GM18511 (cell line): ENCODE measurements at regions not wholly inside any gene's neighbourhood (a gene's known extent, or its start where the extent isn't known, plus 50 kb on each side); places are given as distances from the start of the nearest gene placed in this dataset.
"Not testable (repeated sequence)": the region's sequence is repeated elsewhere in the genome, so short reads cannot be mapped to it uniquely, and the experiment has no call there.

Source experiments
- ATAC-seq: cut with Tn5 transposase; IDR thresholded peaks from one replicate; pipeline ENCODE4 v1.9.1; 2021; ENCODE audit warnings: mild to moderate bottlenecking, moderate library complexity; ENCODE audit not compliant: unreplicated experiment

DNA sequence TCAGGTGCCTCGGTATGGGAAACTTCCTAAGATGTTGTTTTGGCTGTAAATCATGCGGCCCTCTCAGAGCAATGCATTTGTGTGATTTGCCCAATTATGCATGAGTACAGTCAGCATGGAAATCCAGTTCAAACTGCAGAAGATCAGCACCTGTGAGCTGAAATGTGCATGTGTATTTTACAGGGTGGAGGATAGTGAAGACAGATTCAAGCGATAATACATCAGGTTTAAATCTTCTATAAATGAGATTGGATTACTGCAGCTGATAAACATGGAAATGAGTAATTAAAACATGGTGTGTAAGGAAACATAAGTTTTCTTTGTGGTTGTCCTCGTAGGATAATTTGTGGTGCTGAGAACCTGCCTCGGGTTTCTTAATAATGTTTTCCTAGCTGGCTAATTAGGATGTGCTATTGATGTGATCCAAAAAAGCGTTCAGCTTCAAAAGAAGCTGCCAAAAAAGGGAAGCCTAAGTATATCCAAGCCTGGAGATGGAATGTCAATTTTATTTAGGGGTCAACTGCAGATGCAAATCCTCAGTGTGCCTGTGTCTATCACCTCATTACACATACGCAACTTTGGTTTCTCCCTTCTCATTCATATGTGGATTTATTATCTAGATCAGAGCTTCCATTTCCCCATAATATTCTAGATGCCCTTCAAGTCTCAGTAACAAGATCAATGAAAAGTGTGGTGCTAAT is 117.1 kb upstream of the CCDC28A start:
- ATAC-seq: no peak

DNA sequence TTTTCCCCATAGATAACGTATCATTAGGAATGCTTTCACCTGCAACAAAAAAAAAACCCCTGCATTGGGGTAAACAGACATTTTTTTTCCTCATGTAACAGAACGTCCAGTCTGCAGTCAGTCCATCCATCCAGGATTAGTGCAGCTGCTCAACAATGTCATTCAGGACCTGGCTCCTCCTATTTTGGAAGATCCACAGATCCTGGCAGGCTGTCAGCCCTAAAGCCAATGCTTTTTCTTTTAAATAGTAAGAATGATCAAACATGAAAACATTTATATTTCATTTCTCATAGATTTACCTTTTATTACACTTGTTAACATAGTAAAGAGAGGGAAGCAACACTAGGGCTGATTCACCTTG is 116.5 kb upstream of the CCDC28A start:
- no peak for ATAC-seq

DNA sequence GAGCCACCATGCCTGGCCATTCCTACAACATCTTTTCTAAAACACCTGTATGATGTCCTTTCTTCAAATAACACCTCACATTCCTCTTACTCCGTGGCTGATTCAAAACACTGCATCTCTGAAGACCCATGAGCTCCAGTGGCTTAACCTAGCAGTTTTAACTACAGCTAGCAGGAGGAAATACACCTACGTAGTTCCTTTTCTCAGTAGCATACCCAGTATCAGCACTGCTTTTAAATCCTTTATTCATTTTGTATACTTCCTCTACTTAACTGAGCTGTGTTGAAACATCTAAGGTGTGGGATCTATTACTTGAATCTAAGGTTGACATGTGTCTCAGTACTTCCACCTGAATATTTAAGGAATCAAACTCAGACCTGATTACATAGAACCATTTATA is 113.6 kb upstream of the CCDC28A start:
- no peak for ATAC-seq

DNA sequence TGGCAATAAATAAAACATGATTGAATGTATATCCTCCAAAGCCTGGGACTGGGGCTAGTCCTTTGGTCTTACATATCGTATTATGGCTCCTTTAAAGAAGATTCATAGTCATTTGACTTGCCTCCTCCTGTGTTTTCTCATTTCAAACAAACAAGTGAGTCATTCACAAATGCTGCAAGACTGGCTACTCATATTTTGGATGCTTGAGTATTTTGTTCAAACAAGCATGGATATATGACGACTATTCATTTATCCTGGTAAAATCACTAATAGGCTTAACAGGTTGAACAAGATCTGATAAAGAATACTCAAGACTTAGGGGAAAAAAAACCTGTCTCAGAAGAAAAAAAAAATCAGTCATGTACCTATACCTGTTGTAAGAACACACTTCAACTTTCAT is 111.1 kb upstream of the CCDC28A start:
- no peak for ATAC-seq

DNA sequence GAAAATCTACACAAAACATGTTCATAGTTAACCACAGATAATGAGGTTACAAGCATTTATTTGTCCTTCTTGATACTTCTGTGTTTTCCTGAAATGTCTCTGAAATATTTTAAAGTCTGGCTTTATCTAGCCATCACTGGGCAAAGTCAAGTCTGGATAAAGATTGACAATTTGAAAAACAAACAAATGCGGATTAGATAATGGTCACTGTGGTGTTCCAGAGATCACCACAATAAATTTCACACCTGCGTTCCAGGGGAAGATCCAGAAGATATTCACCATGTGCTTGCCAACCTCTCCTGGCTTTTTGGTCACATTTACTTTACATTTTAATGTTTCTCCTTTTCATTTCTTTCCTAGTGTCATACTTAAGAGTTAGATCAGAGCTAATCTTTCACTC is 109.7 kb upstream of the CCDC28A start:
- ATAC-seq: no peak

DNA sequence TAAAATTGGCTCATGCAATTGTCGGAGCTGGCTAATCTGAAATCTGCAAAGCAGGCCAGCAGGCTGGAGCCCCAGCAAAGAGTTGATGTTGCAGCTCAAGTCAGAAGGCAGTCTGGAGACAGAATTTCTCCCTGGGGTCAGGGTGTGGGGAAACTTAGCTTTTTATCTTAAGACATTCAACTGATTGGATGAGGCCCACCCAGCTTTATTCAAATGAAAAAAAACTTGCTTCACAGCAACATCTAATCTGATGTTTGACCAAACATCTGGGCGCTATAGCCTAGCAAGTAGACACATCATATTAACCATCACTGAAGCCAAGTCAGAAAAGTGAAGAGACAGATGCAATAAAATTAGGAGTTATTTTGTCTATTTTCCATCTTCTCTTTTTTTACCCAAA is 108.8 kb upstream of the CCDC28A start:
- ATAC-seq: no peak

DNA sequence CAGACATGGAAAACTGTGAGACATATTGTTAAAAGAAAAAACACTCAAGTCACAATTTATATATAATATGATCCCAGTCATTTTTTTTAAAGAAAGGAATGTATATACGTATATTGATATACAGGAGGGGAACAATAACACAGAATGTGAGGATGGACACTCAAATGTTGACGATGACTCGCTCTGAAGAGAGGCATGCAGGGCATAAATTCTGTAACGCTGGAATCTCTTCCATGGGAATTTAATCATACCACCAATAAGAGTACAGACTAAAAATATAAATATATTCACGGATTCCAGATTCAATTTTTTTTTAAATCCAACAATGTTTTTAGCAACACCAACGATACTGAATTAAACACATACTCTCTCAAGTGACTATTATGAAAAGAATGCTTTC is 106.9 kb upstream of the CCDC28A start:
- no peak for ATAC-seq

DNA sequence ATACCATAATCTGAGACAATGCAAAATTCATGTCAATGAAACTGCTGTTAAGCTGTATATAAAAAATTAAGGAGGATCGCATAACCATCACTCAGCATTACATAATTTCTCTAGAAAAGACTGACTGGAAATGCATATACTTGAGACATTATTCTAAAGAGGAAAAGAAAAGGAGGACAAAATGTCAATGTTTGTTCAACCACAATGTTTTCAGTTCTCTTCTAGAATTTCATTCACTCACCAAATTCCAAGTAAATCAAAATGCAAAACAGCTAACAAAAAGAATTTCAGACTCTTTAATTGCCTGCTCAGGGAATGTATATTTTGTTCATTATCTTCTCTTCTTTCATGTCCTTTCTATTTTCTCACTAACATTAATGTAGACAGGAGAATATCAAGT is 106.2 kb upstream of the CCDC28A start:
- no peak for ATAC-seq

DNA sequence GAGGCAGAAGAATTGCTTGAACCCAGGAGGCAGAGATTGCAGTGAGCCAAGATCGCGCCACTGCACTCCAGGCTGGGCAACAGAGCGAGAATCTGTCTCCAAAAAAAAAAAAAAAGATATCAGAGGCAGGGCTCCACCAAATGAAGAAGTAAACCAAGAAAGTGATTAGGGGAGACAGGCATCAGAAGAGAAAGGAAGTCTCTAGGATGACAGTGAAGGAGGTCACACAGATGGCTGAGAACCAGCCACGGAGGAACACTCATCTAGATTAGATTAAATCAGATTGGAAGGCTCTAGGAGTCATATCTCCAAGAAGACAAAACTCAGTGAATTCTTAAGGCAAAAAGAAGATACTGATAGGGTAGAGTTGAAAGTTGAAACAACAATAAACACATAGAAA is 102.2 kb upstream of the CCDC28A start:
- no peak for ATAC-seq

DNA sequence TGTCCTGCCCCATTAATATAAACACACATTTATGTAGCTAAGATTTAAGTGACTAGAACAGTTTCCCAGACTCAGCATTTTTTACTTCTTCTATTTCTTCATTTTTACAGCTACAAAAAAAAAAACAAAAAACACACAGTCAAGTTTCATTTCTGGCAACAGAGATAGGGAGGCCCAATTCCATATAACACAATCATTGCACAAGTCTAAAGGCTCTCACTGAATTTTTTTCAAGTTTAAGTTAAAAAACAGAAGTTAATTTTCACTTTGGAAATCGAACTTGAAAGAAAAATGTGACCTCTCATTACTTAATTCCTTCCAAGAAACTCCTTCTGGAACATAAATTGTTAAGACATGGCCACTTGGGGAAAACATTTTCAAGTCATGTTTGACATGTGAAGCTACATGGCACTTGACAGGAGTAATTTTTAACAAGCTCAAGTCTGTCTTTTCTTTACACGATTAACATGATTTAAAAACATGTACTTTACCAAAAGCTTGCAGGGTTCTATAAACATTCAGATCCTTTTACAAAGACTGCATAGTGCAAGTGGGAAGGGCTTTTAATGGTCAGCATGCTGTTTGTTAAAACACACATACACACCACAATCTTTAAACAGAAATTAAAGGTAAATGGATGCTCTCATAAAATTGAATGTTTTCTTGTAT is 100.1 kb upstream of the CCDC28A start:
- no peak for ATAC-seq

DNA sequence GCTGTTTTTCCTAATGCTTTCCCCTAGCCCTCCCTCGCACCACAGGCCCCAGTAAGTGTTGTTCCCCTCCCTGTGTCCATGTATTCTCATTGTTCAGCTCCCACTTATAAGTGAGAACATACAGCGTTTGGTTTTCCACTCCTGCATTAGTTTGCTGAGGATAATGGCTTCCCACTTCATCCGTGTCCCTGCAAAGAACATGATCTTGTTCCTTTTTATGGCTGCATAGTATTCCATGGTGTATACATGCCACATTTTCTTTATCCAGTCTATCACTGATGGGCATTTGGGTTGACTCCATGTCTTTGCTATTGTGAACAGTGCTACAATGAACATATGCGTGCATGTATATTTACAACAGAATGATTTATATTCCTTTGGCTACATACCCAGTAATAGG is 99.1 kb upstream of the CCDC28A start:
- ATAC-seq: not testable (repeated sequence)

DNA sequence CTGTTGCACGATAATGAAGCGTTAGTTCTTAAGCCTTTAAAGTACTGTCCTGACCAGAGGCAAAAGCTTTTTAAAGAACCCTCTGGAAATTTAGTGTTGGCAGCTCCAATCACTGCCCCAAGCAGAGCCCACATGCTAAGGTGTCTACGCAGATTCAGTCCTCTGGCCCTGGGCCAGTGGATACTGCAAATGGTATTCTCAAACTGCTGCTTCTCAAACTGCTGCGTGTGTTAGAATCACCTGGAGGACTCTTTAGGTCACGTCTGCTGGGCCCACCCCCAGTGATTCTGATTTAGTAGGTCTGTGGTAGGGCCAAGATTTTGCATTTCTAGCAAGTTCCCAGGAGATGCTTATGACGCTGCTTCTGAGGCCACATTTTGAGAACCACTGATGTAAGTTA is 96.0 kb upstream of the CCDC28A start:
- ATAC-seq: no peak

DNA sequence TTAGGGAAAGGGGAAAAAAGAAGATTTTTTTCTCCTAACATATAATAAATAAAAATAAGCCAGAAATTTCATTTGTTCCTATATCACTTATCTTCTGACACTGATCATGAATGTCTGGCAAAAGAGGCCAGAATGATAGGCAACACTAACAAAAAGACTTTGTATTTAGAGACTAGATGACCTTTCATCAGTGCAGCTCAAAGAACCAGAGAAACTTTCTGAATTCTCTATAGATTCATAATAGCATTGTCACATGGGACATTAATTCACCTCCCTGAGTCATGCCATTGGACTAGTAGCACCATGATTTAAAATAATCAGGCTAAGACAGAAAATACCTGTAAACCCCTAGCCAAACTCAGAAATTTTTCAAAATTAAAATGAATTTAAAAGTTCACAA is 95.4 kb upstream of the CCDC28A start:
- ATAC-seq: no peak

DNA sequence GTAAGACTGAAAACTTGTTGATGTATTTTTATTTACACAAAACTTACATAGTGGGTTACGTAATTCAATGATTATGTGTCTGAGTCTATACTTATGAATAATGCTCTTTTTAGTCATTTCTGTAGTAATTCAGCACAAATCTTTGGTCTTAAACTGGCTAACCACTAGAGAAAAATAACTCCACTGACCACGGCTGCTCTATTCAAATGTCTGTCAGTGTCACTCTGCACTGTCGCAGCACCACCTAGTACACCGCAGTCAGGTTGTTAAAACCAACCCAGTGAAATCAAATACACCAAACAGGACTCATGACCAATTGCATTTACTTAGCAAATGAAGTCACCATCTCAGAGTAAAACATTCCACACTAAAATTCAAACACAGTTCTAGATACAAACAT is 93.5 kb upstream of the CCDC28A start:
- no peak for ATAC-seq

DNA sequence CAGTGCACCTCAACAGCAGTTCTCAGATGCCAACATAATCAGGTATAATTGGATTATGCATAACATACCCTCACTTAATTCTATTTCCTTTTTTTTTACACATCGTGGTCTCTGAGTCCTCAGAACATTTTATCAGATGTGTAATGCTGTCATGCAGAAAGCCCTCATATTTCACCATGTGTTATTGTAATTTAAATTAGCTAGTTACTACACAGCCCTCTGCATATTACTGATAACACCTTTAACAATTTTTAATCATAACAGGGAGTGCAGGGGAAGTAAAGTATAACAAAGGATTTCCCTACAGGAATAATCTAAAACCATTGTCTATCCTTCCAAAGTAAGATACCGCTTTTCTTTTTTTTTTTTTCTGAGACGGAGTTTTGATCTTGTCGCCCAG is 91.9 kb upstream of the CCDC28A start:
- ATAC-seq: no peak

DNA sequence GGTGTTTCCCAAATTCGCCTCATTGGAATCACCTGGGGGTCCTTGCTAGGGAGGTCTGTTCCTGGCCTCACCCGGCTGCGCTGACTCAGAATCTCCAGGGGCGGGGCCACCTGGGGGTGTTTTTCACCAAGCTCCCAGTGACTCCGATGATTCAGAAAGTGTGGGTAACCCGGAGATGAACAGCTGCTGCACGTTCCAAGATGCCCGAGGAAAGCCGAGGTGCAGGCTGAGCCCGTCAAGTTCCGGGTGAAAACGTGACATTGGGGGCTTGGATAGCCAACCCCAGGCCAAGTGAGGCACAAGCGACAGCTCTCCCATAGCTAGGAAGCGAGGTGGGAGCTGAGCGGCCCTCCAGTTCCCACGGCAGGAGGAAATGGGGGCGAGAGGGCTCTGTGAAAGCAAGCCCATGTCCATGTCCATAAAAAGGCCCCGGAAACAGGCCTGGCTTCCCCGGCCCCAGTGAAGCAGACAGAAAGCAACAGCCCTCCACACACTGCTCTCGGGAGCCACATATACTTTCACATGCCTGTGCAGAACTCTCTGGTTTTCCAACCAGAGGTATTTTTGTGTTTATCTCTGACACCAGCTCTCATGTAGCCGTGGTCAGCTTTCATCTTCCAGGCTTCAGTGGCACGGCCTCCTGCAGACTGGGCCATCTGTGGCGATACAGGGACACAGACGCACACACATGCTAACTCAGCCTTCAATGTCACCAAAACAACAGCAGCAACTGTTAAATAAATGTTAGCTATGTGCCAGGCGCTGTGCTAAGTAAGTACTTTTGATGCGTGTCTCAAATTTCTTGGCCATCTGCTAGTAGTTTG is 90.7 kb upstream of the CCDC28A start:
- no peak for ATAC-seq

DNA sequence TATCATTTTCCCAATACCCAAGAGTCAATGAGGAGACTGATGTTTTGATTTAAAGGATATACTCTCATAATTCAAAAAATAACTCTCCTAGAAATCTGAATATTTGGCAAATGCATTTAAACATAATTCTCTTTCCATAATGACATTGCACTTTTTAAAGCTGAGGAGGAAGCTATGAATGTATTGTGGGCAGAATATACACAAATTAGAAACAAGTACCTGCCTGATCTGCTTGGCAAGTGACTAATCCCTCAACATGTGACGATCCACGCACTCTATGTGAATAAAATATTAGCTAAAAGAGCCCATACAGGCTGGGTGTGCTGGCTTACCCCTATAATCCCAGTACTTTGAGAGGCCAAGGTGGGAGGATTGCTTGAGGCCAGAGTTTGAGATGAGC is 88.3 kb upstream of the CCDC28A start:
- ATAC-seq: no peak

DNA sequence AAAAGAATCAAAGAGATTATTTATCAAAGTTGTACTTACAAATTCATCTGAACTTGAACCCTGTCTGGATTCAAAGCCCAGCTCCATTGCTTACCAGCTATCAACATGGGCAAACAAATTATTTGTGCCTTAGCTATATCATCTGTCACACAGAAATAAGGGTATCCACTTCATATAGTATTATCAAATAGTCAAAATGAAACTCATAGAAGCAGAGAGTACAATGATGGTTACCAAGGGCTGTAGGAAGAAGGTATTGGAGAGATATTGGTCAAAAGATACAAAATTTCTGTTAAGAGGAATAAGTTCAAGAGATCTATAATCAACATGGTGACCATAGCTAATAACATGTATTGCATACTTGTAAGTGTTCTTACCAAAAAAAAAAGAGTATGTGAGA is 87.8 kb upstream of the CCDC28A start:
- ATAC-seq: no peak

DNA sequence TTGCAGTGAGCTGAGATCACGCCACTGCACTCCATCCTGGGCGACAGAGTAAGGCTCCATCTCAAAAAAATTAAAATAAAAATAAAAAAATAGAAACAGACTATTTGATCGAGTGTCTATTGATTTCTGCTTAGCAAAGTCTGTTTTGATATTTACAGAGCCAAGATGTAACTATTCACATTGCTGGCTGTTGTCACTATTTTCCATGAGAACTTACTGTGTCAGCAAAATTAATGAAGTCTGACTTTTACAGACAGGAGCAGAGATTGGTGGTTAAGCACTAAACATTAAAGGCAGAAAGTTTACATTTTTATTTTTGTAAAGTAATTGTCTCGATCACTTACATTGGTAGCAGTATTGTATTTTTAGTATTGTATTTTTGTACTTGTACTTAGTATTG is 85.0 kb upstream of the CCDC28A start:
- ATAC-seq: no peak

DNA sequence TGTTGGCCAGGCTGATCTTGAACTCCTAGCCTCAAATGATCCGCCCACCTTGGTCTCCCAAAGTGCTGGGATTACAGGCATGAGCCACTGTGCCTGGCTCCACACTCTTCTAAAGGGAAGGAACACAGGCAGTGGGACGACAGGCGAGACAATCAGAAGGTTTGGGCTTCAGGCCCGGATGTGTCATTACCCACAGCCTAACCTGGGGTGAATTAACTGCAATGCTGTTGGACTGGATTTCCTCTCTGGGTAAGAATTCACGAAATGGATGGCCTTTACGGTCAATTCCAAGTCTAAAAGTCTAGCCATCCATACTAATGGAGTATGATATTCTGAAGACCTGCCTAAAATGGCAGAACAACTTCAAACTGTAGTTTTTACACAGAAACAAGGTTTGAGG is 83.7 kb upstream of the CCDC28A start:
- no peak for ATAC-seq

DNA sequence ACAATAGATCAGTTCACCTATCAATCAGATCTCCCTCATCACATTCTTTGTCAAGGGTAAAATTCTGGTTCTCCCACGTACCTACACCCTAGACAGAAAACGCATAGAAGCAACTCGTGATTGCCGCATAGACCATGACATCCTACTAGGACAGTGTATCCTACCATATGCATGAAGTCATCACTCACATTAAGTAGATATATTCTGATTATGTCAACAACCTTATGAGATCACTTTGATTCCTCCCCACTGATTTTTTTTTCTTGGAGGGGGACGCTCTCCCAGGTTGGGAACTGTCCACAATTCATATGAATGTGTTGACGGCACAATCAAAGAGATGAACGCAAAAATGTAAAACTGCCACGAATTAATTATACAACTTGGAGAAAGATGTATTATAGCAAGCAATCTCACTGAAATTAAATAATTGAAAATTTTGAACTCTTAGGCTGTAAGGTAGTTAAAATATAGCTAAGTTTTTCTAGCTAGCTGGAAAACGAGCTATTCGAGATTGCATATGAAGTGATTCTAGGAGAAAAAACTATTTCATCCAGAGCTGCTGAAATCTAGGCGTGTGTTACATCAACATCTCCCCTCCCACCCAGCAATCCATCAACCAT is 82.5 kb upstream of the CCDC28A start:
- ATAC-seq: no peak

DNA sequence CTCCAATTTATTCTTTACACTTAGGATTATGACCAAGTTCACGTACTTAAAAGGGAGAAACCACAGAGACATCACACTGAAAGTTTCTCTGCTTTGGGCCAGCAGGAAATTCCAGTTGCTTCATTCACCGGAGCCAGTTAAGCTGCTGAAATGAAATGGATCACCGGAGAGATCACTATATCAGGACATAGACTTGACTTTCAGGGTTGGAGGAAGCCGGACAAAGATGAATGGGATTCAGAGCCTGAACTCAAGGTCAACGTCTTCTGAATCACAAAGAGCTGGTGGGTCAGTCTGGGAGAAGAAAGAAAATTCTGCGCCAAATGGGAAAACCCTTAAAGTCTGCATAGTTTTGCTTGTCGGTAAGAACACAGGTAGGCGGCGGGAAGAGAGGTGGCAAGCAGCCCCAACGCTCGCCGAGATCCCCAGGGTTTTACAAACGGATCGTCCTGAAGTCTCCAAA is 81.9 kb upstream of the CCDC28A start:
- ATAC-seq: peak; percentile 4
